Thyroid gland (tissue), 4 donors: ENCODE measurements at regions not wholly inside any gene's neighbourhood (a gene's known extent, or its start where the extent isn't known, plus 50 kb on each side); places are given as distances from the start of the nearest gene placed in this dataset.

ENCODE experiments used
- POLR2A ChIP-seq, 2 donors: fragments of 450-650 bp; IDR thresholded peaks; one replicate each; pipeline ENCODE4 v1.6.1; 2017; ENCODE audit warnings: antibody characterized with exemption in 2 of 2, mild to moderate bottlenecking in 2 of 2, moderate library complexity in 1 of 2
- TF ChIP-seq, protein P1 (sequence below), 6 experiments: fragments of 200-600 bp in 3 of 6; fragments of 450-650 bp in 3 of 6; sonication (generic) in 3 of 6; IDR thresholded peaks; one replicate each; pipeline ENCODE4 v1.5.1; 2016 to 2019; ENCODE audit warnings: antibody characterized with exemption in 6 of 6, mild to moderate bottlenecking in 2 of 6, inconsistent platforms in 1 of 6, moderate library complexity in 1 of 6

DNA sequence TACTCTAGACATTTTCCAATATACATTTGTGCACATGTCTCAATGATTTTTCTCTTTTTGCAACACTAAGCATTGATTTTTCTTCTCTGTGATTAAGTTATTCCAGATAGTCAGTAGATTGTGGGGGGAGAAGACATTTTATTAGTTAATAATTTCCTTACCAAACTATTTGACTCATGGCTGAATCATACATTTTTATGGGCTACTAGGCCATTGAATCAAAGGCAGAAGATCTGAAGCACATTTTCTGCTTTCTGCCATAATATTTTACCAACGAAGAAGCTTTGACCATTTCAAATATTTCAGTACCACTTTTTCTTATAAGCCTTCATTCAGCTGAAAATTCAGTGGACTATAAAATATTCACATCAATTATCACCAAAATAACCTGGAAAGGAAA is 175.6 kb downstream of the IRX2 start:
- no peak for TF ChIP-seq POLR2A (IDR thresholded peaks at IDR 0.05)
- TF ChIP-seq, protein P1, sequence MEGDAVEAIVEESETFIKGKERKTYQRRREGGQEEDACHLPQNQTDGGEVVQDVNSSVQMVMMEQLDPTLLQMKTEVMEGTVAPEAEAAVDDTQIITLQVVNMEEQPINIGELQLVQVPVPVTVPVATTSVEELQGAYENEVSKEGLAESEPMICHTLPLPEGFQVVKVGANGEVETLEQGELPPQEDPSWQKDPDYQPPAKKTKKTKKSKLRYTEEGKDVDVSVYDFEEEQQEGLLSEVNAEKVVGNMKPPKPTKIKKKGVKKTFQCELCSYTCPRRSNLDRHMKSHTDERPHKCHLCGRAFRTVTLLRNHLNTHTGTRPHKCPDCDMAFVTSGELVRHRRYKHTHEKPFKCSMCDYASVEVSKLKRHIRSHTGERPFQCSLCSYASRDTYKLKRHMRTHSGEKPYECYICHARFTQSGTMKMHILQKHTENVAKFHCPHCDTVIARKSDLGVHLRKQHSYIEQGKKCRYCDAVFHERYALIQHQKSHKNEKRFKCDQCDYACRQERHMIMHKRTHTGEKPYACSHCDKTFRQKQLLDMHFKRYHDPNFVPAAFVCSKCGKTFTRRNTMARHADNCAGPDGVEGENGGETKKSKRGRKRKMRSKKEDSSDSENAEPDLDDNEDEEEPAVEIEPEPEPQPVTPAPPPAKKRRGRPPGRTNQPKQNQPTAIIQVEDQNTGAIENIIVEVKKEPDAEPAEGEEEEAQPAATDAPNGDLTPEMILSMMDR (IDR thresholded peaks at IDR 0.05) = no peak
